ENCODE measurements at regions not wholly inside any gene's neighbourhood (a gene's known extent, or its start where the extent isn't known, plus 50 kb on each side); places are given as distances from the start of the nearest gene placed in this dataset.

DNA sequence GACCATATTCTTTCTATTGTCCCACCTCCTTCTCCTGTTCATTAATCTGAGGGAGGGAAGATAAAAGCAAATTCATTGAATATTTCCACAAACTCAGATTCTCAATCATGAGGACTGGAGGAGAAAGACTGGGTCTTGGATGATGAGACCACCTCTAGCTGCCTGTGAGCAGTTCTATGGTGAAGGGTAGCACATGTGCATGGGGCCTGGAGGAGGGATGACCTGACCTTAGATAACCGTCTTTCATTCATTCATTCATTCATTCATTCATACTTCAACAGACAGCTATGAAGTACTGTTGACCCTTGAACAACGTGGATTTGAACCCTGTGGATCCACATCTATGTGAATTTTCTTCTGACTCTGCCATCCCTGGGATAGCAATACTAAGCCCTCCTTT, 68.4 kb downstream of the MED10 start:
- H2AFZ ChIP-seq (ENCODE audit: low read length) = no peak overlapping the region
- no peak overlapping the region for H2AK5ac ChIP-seq (ENCODE audit: low read depth, low read length)
- H3K9ac ChIP-seq (replicated peaks in 1 of 4; ENCODE audit: extremely low read depth in 1 of 4, low read depth in 3 of 4, low read length in 3 of 4) = no peak overlapping the region
- peaks cover 5% of the 10 kb centered on the region; the same call in 1 of the 2 replicates for H3K23me2 ChIP-seq (ENCODE audit: low read depth, low read length)
- H3K23ac ChIP-seq (ENCODE audit: insufficient read length) = no peak overlapping the region
- H3K4me2 ChIP-seq (ENCODE audit: insufficient read depth in 1 of 2, low read depth in 2 of 2, low read length in 2 of 2) = no peak overlapping the region
- H2BK15ac ChIP-seq (ENCODE audit: low read length) = no peak overlapping the region
- no peak overlapping the region for H4K8ac ChIP-seq (ENCODE audit: extremely low read depth, insufficient read depth, low read length)
- TF ChIP-seq RNF2 (IDR thresholded peaks at IDR 0.05; ENCODE audit: borderline replicate concordance, low read depth, low read length, missing control alignments, poor library complexity, severe bottlenecking) = no peak
- no peak for TF ChIP-seq SP1 (IDR thresholded peaks at IDR 0.05; ENCODE audit: low read depth, low read length)
- no peak overlapping the region for H2BK5ac ChIP-seq (ENCODE audit: low read depth, low read length)
- 56% methylated on average over 2 of the region's 2 CpGs; no CpG with 5 or more reads in 1 of the 2 experiments for WGBS, 2 experiments (ENCODE audit: extremely low coverage in 1 of 2, insufficient coverage in 1 of 2, insufficient read length in 1 of 2, insufficient replicate concordance in 2 of 2, low coverage in 1 of 2, low lambda C conversion rate in 2 of 2, missing lambda C conversion rate in 1 of 2)
- no peak overlapping the region for H2BK12ac ChIP-seq (ENCODE audit: low read depth, low read length)
- no peak overlapping the region for H4K5ac ChIP-seq (ENCODE audit: insufficient read length, low read depth, low read length)
- H3K79me1 ChIP-seq (ENCODE audit: low read depth, low read length) = no peaks in the 10 kb centered on the region
- H4K20me1 ChIP-seq (replicated peaks in 1 of 2; ENCODE audit: control insufficient read depth in 1 of 2, insufficient read depth in 2 of 2, low read length in 2 of 2) = no peaks in the 10 kb centered on the region
- H3K36me3 ChIP-seq (ENCODE audit: control insufficient read depth in 2 of 4, insufficient read depth in 4 of 4, low read length in 3 of 4) = no peaks in the 10 kb centered on the region
- ChIA-PET CTCF (ENCODE audit: partially characterized antibody) (no interaction called here), POLR2A (ENCODE audit: partially characterized antibody) (no interaction called here)
- DNase-seq (ENCODE audit: low read depth in 1 of 2, low spot score in 2 of 2) = no peak
- H3K9me3 ChIP-seq (ENCODE audit: insufficient read depth in 2 of 2, low read depth in 1 of 2, low read length in 1 of 2) = no peaks in the 10 kb centered on the region
- no peak overlapping the region for H3K56ac ChIP-seq (replicated peaks; ENCODE audit: insufficient read length, low read depth, low read length)
- H3K27ac ChIP-seq (ENCODE audit: low read depth, low read length) = no peak overlapping the region
- no peak overlapping the region for H3K18ac ChIP-seq (ENCODE audit: extremely low read depth, low read length)
- no peak for FAIRE-seq
- no peak overlapping the region for H2BK120ac ChIP-seq (replicated peaks; ENCODE audit: low read depth, low read length)
- H2BK20ac ChIP-seq (ENCODE audit: low read length) = no peak overlapping the region
- H3K4me1 ChIP-seq (replicated peaks in 1 of 4; ENCODE audit: control insufficient read depth in 3 of 4, insufficient read depth in 4 of 4, low read length in 3 of 4) = no peaks in the 10 kb centered on the region
- no peak overlapping the region for H3K14ac ChIP-seq (ENCODE audit: insufficient read length)
- H3K4me3 ChIP-seq (ENCODE audit: extremely low read depth in 1 of 4, insufficient read depth in 2 of 4, low read depth in 3 of 4, low read length in 4 of 4) = no peak overlapping the region
- H4K91ac ChIP-seq (replicated peaks; ENCODE audit: insufficient read length, low read length) = no peak overlapping the region
- H3K4ac ChIP-seq (replicated peaks; ENCODE audit: insufficient read length, low read depth, low read length) = no peak overlapping the region
- peaks cover 12 to 38% (median 22%) of the 10 kb centered on the region in 4 experiments for H3K27me3 ChIP-seq (replicated peaks in 1 of 4; ENCODE audit: control insufficient read depth in 3 of 4, extremely low read depth in 1 of 4, insufficient read depth in 3 of 4, low read length in 3 of 4)
- no peaks in the 10 kb centered on the region for H3K79me2 ChIP-seq (ENCODE audit: control insufficient read depth in 1 of 2, insufficient read depth in 2 of 2, low read length in 2 of 2)

All from H1 (cell line).